GM10248 (cell line): ENCODE measurements at regions not wholly inside any gene's neighbourhood (a gene's known extent, or its start where the extent isn't known, plus 50 kb on each side); places are given as distances from the start of the nearest gene placed in this dataset.

ENCODE experiments used
- CTCF ChIA-PET: fragments of 300-600 bp; sonication (Branson Sonifier 250); formaldehyde crosslinking; extraction: SDS; loops from one replicate; lab custom pipeline; 2021; ENCODE audit warnings: antibody characterized with exemption; lab: Yijun Ruan, JAX
- POLR2A ChIA-PET: fragments of 350-650 bp; sonication (Branson Sonifier 250); formaldehyde crosslinking; extraction: SDS; loops from one replicate; lab custom pipeline; 2020; ENCODE audit warnings: antibody characterized with exemption; lab: Yijun Ruan, JAX
- DNase-seq: peaks from one replicate; pipeline ENCODE4 v3.0.0; 2012; ENCODE audit errors: extremely low spot score
- TF ChIP-seq, protein P1 (sequence below): IDR thresholded peaks from 2 replicates; pipeline ENCODE4 v1.5.1; 2012; ENCODE audit warnings: mild to moderate bottlenecking, low read depth; ENCODE audit errors: extremely low read depth, missing control alignments, control extremely low read depth

DNA sequence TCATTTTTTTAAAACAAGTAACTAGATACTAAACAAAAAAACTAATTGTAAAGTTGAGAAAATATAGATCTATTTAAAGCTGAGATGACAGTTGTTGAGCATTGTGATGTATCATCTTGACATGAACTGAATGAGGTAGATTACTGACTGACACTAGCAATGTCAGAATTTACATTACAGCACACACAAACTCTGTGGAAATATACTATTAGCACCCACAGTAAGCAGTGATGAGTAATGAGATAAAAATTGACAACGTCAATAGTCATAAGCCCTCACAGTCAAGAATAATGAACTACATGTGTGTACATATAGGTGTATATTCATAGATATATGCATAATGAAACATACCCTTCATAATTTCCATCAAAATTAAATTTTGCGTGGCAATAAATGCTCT, 368.4 kb downstream of the TFEC start:
- POLR2A ChIA-PET, result no interaction called here
- DNase-seq, result no peak
- TF ChIP-seq, protein P1, sequence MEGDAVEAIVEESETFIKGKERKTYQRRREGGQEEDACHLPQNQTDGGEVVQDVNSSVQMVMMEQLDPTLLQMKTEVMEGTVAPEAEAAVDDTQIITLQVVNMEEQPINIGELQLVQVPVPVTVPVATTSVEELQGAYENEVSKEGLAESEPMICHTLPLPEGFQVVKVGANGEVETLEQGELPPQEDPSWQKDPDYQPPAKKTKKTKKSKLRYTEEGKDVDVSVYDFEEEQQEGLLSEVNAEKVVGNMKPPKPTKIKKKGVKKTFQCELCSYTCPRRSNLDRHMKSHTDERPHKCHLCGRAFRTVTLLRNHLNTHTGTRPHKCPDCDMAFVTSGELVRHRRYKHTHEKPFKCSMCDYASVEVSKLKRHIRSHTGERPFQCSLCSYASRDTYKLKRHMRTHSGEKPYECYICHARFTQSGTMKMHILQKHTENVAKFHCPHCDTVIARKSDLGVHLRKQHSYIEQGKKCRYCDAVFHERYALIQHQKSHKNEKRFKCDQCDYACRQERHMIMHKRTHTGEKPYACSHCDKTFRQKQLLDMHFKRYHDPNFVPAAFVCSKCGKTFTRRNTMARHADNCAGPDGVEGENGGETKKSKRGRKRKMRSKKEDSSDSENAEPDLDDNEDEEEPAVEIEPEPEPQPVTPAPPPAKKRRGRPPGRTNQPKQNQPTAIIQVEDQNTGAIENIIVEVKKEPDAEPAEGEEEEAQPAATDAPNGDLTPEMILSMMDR, result no peak
- CTCF ChIA-PET, result no interaction called here

DNA sequence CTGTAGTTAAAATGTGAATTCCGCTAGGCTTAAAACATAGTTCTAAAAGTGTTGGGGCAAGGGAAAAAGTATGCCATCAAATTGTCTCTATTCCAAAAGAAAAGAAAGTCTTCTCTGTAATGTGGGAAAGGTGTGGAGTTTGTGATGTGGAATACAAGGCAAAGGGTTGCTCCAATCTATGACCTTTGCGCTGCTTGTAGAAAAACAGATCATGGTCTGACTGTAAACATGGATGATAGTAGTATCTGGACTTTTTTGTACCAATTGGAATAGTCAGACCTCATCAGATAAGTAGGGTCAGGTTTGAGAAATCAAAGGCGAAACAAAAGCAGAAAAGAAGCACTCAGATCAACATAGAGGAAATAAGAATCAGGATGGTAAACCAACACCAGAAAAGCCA, 372.3 kb downstream of the TFEC start:
- TF ChIP-seq, protein P1, result no peak
- ChIA-PET CTCF (no interaction called here), POLR2A (no interaction called here)
- DNase-seq, result no peak

DNA sequence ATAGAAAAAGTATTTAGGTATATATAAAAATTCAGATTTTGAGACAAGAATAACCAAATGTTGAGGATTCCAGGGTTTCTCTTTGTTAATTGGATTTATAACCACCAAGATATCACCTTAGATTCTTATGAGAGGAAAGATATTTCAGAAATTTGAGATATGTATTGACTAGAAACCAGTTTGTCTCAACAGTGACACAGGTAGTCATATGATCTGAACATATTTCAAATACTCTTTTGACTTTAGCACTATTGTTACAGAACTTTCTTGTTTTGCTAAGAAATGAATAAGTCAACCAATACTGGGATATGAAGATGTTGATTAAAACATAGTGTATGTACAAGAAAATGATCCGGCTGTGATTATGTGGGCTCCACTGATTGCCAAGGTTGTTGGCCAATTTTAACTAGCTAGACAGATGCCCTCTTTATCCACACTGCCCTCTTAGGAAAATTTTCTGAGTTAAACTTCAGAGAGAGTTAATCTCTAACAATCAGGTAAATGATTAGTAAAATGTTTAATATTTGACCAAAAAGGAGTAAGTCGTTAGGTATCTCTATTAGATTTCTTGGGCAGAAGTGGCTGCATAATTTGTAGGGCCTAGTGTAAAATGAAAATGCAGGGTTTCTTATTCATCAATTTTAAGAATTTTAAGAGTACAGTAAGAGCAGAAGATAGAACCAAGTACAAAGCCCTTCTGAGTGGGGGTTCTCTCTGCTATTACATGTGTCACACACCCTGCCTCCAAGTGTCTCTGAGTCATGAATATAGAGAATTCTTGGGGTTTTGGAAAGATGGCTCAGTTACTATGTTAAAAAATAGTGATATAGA, 376.0 kb downstream of the TFEC start:
- no peak for DNase-seq
- TF ChIP-seq, protein P1, result no peak
- CTCF ChIA-PET, result interaction anchor here (1.4 kb wide), 1 partner anchor 12 kb away, joined by 3 read pairs; no protein-coding TSS in a partner anchor
- POLR2A ChIA-PET, result no interaction called here

DNA sequence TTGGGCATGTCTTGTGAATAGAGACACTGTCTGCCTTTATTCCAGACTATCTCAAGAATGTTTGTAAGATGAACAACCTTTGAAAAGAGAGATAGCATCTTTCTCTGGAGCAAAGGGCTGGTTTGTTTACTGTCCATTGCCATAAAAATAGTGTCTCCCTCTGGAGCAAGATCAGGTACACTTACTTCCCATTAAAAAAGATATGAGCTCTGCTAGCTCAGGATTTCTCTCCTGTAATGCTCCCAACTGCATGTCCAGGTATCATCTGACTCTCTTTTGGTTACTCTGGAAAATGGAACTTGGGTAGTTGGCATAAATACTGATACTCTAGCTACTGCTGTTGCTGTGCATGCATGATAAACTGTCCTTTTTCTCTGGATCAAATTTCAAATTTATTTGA, 381.1 kb downstream of the TFEC start:
- ChIA-PET CTCF (interaction anchor here (1.0 to 1.3 kb wide), 2 partner anchors 16 to 31 kb away, joined by 3 to 6 read pairs; no protein-coding TSS in a partner anchor), POLR2A (no interaction called here)
- TF ChIP-seq, protein P1, result no peak
- DNase-seq, result no peak

DNA sequence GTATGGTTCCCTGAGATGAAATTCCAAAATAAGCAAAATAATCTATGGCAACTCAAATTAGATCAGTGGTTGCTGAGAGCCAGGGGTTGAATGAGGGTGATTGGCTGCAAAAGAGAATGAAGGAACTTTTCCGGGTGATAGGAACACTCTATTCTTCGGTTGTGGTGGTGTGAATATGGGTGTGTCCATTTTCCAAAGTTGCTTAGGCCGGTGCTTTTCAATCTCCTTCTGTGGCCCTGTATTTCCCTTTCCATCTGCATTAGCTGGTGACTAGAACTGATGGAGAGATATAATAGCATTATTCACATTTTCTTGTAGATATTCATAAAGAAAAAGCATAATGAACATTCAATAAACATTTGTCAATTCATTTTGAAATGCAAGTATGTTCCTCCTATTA, 382.9 kb downstream of the TFEC start:
- ChIA-PET POLR2A (no interaction called here), CTCF (no interaction called here)
- TF ChIP-seq, protein P1, result no peak
- DNase-seq, result no peak

DNA sequence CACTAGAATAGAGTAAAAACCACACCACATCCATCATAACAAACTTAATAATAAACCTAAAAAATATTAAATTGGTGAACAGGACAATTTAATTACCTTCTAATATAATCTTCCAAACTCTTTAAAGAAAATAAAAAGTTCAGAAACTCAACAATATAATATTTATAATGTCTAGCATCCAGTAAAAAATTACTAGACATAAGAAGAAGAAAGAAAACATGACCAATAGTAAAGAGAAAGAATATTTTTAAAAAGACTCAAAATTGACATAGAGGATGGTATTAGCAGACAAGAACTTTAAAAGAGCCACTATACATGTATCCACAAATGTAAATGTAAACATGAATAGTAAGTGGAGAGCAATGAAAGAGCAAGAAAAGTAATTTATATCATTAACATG, 388.4 kb downstream of the TFEC start:
- no peak for DNase-seq
- CTCF ChIA-PET, result no interaction called here
- TF ChIP-seq, protein P1, result no peak
- POLR2A ChIA-PET, result no interaction called here

DNA sequence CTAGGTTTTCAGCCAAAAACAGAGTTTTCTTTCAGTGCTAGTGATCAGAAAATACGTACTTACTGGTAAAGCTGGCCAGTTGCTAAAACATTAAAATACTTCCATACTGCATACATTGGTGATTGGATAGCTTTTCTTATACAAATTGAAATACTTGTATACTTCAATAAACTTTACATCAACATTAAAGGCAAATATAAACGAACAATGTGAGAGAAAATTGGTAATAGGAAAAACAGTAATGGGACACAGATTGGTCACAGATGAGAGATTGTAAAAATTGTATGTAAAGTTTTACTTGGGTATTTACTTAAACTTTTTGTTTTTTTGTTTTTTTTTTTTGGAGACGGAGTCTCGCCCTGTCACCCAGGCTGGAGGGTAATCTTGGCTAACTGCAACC, 391.7 kb downstream of the TFEC start:
- ChIA-PET POLR2A (no interaction called here), CTCF (interaction anchor here (0.9 kb wide), 1 partner anchor 197 kb away, joined by 3 read pairs; no protein-coding TSS in a partner anchor)
- DNase-seq, result no peak
- TF ChIP-seq, protein P1, result no peak
